Parathyroid adenoma (tissue), 2 donors: ENCODE measurements at regions not wholly inside any gene's neighbourhood (a gene's known extent, or its start where the extent isn't known, plus 50 kb on each side); places are given as distances from the start of the nearest gene placed in this dataset.

Experiments
- H2AFZ ChIP-seq: fragments of 300-600 bp; sonication (generic); one replicate; pipeline ENCODE4 v1.7.0; 2017; ENCODE audit warnings: antibody characterized with exemption, mild to moderate bottlenecking
- H3K27ac ChIP-seq: fragments of 300-600 bp; sonication (generic); one replicate; pipeline ENCODE4 v1.7.0; 2017
- H3K27me3 ChIP-seq: fragments of 300-600 bp; sonication (generic); one replicate; pipeline ENCODE4 v1.7.0; 2017; ENCODE audit warnings: low read length; ENCODE audit not compliant: control insufficient read depth, insufficient read depth
- H3K36me3 ChIP-seq: fragments of 300-600 bp; sonication (generic); one replicate; pipeline ENCODE4 v1.7.0; 2017; ENCODE audit warnings: low read length; ENCODE audit not compliant: control insufficient read depth, insufficient read depth
- H3K4me1 ChIP-seq: fragments of 300-600 bp; sonication (generic); one replicate; pipeline ENCODE4 v1.7.0; 2017; ENCODE audit warnings: control low read depth
- H3K4me2 ChIP-seq: fragments of 300-600 bp; sonication (generic); one replicate; pipeline ENCODE4 v1.7.0; 2017; ENCODE audit warnings: low read length
- H3K4me3 ChIP-seq: fragments of 300-600 bp; sonication (generic); one replicate; pipeline ENCODE4 v1.7.0; 2017; ENCODE audit warnings: low read depth, low read length
- H3K79me2 ChIP-seq: fragments of 300-600 bp; sonication (generic); one replicate; pipeline ENCODE4 v1.7.0; 2017; ENCODE audit warnings: control low read depth
- H3K9ac ChIP-seq: fragments of 300-600 bp; sonication (generic); one replicate; pipeline ENCODE4 v1.7.0; 2017; ENCODE audit warnings: mild to moderate bottlenecking
- H3K9me3 ChIP-seq: fragments of 300-600 bp; sonication (generic); one replicate; pipeline ENCODE4 v1.7.0; 2017; ENCODE audit warnings: low read length; ENCODE audit not compliant: control insufficient read depth
- TF ChIP-seq, protein P1 (sequence below): fragments of 300-600 bp; sonication (generic); IDR thresholded peaks from one replicate; pipeline ENCODE4 v1.7.0; 2017; ENCODE audit warnings: antibody characterized with exemption, mild to moderate bottlenecking
- donor health status: primary hyperparathyroidism.

DNA sequence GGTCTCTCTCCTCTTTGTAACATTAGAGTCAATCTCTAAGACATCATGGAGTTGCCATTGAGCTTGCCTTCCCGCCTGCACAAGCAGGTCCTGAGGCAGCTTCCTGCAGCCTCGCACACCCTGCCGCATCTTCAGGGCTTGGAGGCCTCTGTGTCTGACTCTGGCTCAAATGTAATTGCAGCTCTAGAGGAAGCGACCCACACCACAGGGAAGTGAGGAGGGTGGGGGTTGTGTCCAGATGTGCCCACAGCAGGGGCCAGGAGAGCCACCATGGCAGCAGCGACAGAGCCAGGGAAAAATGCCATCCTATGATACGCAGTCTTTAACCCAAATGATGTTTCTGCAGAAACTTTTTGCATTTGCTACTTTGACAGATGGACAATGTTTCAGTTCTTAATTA lies 216.0 kb upstream of the ZNF32 start:
- Histone ChIP-seq H3K27me3 (no peaks in the 10 kb centered on the region), H3K27ac (peak overlapping the region; percentile 29), H3K9ac (no peak overlapping the region), H3K36me3 (no peaks in the 10 kb centered on the region), H3K9me3 (no peaks in the 10 kb centered on the region), H3K79me2 (no peaks in the 10 kb centered on the region), H2AFZ (no peak overlapping the region), H3K4me2 (no peak overlapping the region), H3K4me1 (no peaks in the 10 kb centered on the region), H3K4me3 (no peak overlapping the region)
- TF ChIP-seq, protein P1, sequence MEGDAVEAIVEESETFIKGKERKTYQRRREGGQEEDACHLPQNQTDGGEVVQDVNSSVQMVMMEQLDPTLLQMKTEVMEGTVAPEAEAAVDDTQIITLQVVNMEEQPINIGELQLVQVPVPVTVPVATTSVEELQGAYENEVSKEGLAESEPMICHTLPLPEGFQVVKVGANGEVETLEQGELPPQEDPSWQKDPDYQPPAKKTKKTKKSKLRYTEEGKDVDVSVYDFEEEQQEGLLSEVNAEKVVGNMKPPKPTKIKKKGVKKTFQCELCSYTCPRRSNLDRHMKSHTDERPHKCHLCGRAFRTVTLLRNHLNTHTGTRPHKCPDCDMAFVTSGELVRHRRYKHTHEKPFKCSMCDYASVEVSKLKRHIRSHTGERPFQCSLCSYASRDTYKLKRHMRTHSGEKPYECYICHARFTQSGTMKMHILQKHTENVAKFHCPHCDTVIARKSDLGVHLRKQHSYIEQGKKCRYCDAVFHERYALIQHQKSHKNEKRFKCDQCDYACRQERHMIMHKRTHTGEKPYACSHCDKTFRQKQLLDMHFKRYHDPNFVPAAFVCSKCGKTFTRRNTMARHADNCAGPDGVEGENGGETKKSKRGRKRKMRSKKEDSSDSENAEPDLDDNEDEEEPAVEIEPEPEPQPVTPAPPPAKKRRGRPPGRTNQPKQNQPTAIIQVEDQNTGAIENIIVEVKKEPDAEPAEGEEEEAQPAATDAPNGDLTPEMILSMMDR: no peak

DNA sequence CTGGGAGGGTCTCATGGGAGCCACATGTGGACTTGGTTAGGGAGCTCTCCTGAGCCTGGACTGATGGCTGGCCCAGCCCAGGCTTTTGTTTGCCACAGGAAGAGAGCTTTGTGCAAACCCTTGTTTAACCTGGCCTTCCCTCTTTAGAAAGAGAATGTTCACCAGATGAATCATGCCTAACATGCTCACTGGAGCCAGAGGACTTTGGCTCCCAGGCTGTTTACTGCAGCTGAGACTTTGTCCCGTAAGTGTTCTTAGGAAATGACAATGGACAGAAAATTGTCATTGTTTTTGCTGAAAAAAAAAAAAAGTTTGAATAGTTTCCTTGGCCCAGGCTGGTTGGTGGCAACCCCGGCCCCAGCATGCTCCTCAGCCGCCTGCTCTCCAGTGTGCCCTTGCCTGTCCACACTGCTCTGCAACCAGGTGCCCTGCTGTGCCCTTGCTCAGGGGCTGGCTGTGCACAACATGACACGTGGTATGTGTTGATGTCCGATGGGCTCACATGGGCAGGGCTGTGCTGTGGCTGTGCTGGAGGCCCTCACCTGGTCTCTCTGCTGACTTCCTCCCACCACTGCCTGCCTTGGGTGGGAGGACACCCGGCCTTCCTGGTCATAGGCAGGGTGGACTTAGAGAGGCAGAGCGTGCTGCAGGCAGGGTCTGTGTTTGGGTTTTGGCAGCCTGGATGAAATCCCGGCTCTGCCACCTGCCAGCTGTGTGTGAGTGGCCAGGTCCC lies 215.3 kb upstream of the ZNF32 start:
- no peaks in the 10 kb centered on the region for H3K27me3 ChIP-seq
- H3K27ac ChIP-seq: peak overlapping the region; percentile 55
- TF ChIP-seq, protein P1: no peak
- H3K4me2 ChIP-seq: no peak overlapping the region
- H3K9me3 ChIP-seq: no peaks in the 10 kb centered on the region
- H3K4me1 ChIP-seq: no peaks in the 10 kb centered on the region
- H2AFZ ChIP-seq: no peak overlapping the region
- H3K4me3 ChIP-seq: no peak overlapping the region
- H3K9ac ChIP-seq: no peak overlapping the region
- H3K36me3 ChIP-seq: no peaks in the 10 kb centered on the region
- no peaks in the 10 kb centered on the region for H3K79me2 ChIP-seq

DNA sequence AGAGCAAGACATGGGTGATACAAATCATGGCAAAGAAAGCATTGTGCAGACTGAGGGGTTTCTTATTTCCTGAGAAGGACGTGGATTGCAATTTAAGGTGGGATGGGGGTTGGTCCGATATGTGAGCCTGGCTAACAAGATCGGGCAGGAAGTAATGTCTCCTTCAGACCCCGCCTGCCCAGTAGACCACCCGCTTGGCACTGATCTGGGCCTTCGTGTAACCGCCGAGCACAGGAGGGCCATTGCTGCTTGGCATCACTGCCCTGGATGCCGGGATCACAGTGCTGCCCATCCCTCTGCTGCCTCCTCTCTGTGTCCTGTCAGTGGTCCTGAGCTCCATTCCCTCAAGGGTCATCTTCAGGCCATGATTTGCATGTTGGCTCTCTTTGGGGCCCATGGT lies 214.6 kb upstream of the ZNF32 start:
- TF ChIP-seq, protein P1: no peak
- H3K27ac ChIP-seq: peak overlapping the region; percentile 55
- no peaks in the 10 kb centered on the region for H3K27me3 ChIP-seq
- no peak overlapping the region for H3K4me2 ChIP-seq
- no peaks in the 10 kb centered on the region for H3K9me3 ChIP-seq
- no peaks in the 10 kb centered on the region for H3K36me3 ChIP-seq
- no peak overlapping the region for H2AFZ ChIP-seq
- H3K79me2 ChIP-seq: no peaks in the 10 kb centered on the region
- H3K4me3 ChIP-seq: no peak overlapping the region
- H3K4me1 ChIP-seq: no peaks in the 10 kb centered on the region
- H3K9ac ChIP-seq: no peak overlapping the region

DNA sequence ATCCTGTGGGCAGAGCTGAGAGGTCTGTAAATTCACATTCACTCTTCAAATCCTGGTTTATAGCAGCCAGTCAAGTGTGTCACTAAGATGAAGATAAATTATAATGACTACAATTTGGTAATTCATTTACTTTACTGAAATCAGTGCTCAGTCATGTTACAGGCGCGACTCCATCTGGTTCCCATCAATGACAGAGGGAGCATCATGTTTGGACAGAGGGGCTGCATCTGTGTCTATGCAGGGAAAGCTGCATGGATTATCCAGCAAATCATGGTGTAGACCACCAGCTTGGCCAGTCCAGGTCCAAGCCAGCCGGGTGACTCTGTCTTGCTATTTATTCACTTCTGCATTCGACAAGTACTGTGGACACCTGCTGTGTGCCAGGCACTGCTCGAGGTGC lies 214.1 kb upstream of the ZNF32 start:
- TF ChIP-seq, protein P1: no peak
- no peak overlapping the region for H3K9ac ChIP-seq
- no peak overlapping the region for H3K4me2 ChIP-seq
- H3K79me2 ChIP-seq: no peaks in the 10 kb centered on the region
- H3K27me3 ChIP-seq: no peaks in the 10 kb centered on the region
- H3K27ac ChIP-seq: no peak overlapping the region
- H3K36me3 ChIP-seq: no peaks in the 10 kb centered on the region
- H3K4me3 ChIP-seq: no peak overlapping the region
- H2AFZ ChIP-seq: no peak overlapping the region
- no peaks in the 10 kb centered on the region for H3K4me1 ChIP-seq
- H3K9me3 ChIP-seq: no peaks in the 10 kb centered on the region
